Heart left ventricle (tissue), 16 donors: ENCODE measurements at regions not wholly inside any gene's neighbourhood (a gene's known extent, or its start where the extent isn't known, plus 50 kb on each side); places are given as distances from the start of the nearest gene placed in this dataset.
A peak's percentile ranks its signal among the peaks of the same experiment; 100 is the strongest.

Experiments used
- ATAC-seq, 4 donors: fragments of 200-7000 bp; cut with Tn5 transposase; one replicate each; pipeline ENCODE4 v1.9.1; 2020 to 2022; ENCODE audit warnings: moderate library complexity in 4 of 4, mild to moderate bottlenecking in 3 of 4, moderate number of reproducible peaks in 1 of 4
- DNase-seq, 5 donors: peaks; one replicate each; pipeline ENCODE4 v3.0.0-alpha.2; 2020
- H3K27ac ChIP-seq, 12 donors: fragments of 200-600 bp; sonication (generic) in 4 of 12; one replicate each; pipeline versions ENCODE4 v1.5.0 to v1.8.0; 2016 to 2022; ENCODE audit warnings: mild to moderate bottlenecking in 2 of 12
- H3K27me3 ChIP-seq, 9 donors: fragments of 200-600 bp; sonication (generic) in 2 of 9; one replicate each; pipeline versions ENCODE4 v1.5.1 to v1.8.0; 2016 to 2022; ENCODE audit warnings: mild to moderate bottlenecking in 3 of 9
- H3K36me3 ChIP-seq, 9 donors: fragments of 200-600 bp; sonication (generic) in 2 of 9; one replicate each; pipeline versions ENCODE4 v1.5.0 to v1.8.0; 2018 to 2022; ENCODE audit warnings: mild to moderate bottlenecking in 2 of 9
- H3K4me1 ChIP-seq, 12 donors: fragments of 200-600 bp; sonication (generic) in 4 of 12; one replicate each; pipeline versions ENCODE4 v1.5.0 to v1.8.0; 2016 to 2022; ENCODE audit warnings: mild to moderate bottlenecking in 3 of 12
- H3K4me3 ChIP-seq, 12 donors: fragments of 200-600 bp; sonication (generic) in 4 of 12; one replicate each; pipeline versions ENCODE4 v1.5.0 to v1.8.0; 2017 to 2022; ENCODE audit warnings: mild to moderate bottlenecking in 9 of 12, moderate library complexity in 4 of 12
- H3K9me3 ChIP-seq, 12 donors: fragments of 200-600 bp; sonication (generic) in 4 of 12; one replicate each; pipeline versions ENCODE4 v1.5.0 to v1.8.0; 2016 to 2022; ENCODE audit warnings: mild to moderate bottlenecking in 1 of 12
- CTCF ChIP-seq, 12 donors: fragments of 200-600 bp; sonication (generic) in 4 of 12; IDR thresholded peaks; one replicate each; pipeline versions ENCODE4 v1.5.0 to v1.8.0; 2018 to 2022; ENCODE audit warnings: antibody characterized with exemption in 12 of 12, mild to moderate bottlenecking in 5 of 12
- POLR2A ChIP-seq, 2 donors: fragments of 450-650 bp; IDR thresholded peaks; one replicate each; pipeline ENCODE4 v1.6.1; 2017; ENCODE audit warnings: antibody characterized with exemption in 2 of 2, mild to moderate bottlenecking in 2 of 2, moderate library complexity in 2 of 2
- WGBS, 4 donors: extraction: QIAGEN DNeasy Blood & Tissue Kit in 2 of 4; methylation state at CpG; one replicate each; pipeline versions ENCODE4 v1.1.5 to v1.1.7; 2013 to 2018; 5-methylcytosine and 5-hydroxymethylcytosine counted together
- intact Hi-C, 10 donors: fragments of 100-400 bp; cut with DNase I; formaldehyde crosslinking; loops; one replicate each; pipeline versions ENCODE4 v1.11.1 to v1.14.2; 2022
- donor health status: ischemic (EF 13 %, LVEDD 7.1; RV severe dilation, severe dysfunction).
- donor health status: healthy with polysubstance abuse.
- donor health status: DM: no; HTN: yes; CAD: no.
- donor health status: DM: no; HTN: no; CAD: no.
- donor health status: ischemic (EF 25% LVEDD 6.9; RV normal size, moderate dysfunction).
- donor health status: ischemic (EF 25% LVEDD 5.7; RV mildly dilated, moderate dysfunction).
- donor health status: healthy.
- donor health status: DM: yes; HTN: yes; CAD: no.
- donor health status: ischemic (EF 35%, LVEDD 5.7; RV mildly dilated, moderate dysfunction).
- donor health status: nonischemic (EF 11% LVEDD 7.7; RV severe dilation, severe dysfunction).
- donor health status: DM: yes; HTN: yes; CAD: no.
- donor health status: PGD.
- donor health status: ischemic (EF 29% LVEDD 5.4; RV normal size, mild dysfunction).
- donor health status: nonischemic (EF 23%, LVEDD 6.1; RV moderate dilation, normal function).

GRCh38 chr6:126767711-126768110, 350.8 kb upstream of the RSPO3 start:
- H3K27me3 ChIP-seq, result no peaks in the 10 kb centered on the region
- H3K4me1 ChIP-seq, result no peaks in the 10 kb centered on the region
- no peak for DNase-seq
- H3K4me3 ChIP-seq, result no peak overlapping the region
- 66 to 80% (median 77%) methylated on average over 1 of the region's 1 CpG for WGBS, 4 donors
- TF ChIP-seq CTCF (IDR thresholded peaks at IDR 0.05), result no peak
- TF ChIP-seq POLR2A (IDR thresholded peaks at IDR 0.05), result no peak
- ATAC-seq, result no peak
- H3K36me3 ChIP-seq, result no peaks in the 10 kb centered on the region
- H3K9me3 ChIP-seq, result no peaks in the 10 kb centered on the region
- H3K27ac ChIP-seq, result no peak overlapping the region
- intact Hi-C loops, result no loop called here

- 41 to 51% (median 47%) methylated on average over 1 of the region's 1 CpG for WGBS, 4 donors
- no peaks in the 10 kb centered on the region for H3K27me3 ChIP-seq
- H3K36me3 ChIP-seq, result no peaks in the 10 kb centered on the region
- DNase-seq (no peak), ATAC-seq (no peak)
- H3K4me3 ChIP-seq, result no peak overlapping the region
- H3K9me3 ChIP-seq, result no peaks in the 10 kb centered on the region
- H3K4me1 ChIP-seq, result peaks cover 0 to 4% (median 0%) of the 10 kb centered on the region in 12 donors
- TF ChIP-seq POLR2A (IDR thresholded peaks at IDR 0.05) (no peak), CTCF (IDR thresholded peaks at IDR 0.05) (no peak)
- intact Hi-C loops, result no loop called here
- H3K27ac ChIP-seq, result no peak overlapping the region
Observed at GRCh38 chr6:126770176-126770575, 348.3 kb upstream of the RSPO3 start.

- 9 to 13% (median 11%) methylated on average over 9 of the region's 9 CpGs for WGBS, 4 donors
- H3K27me3 ChIP-seq, result peaks cover 0 to 2% (median 0%) of the 10 kb centered on the region in 9 donors
- no peak for DNase-seq
- H3K9me3 ChIP-seq, result no peaks in the 10 kb centered on the region
- TF ChIP-seq POLR2A (IDR thresholded peaks at IDR 0.05), result no peak
- TF ChIP-seq CTCF (IDR thresholded peaks at IDR 0.05), result no peak
- no peaks in the 10 kb centered on the region for H3K36me3 ChIP-seq
- peaks cover 0 to 4% (median 0%) of the 10 kb centered on the region in 12 donors for H3K4me1 ChIP-seq
- H3K4me3 ChIP-seq, result no peak overlapping the region
- no peak overlapping the region for H3K27ac ChIP-seq
- ATAC-seq, result peak in 1 of 4 donors; percentile 73
- intact Hi-C loops, result no loop called here
Observed at GRCh38 chr6:126773112-126773805, 345.2 kb upstream of the RSPO3 start.

GRCh38 chr6:126779331-126779730, 339.1 kb upstream of the RSPO3 start:
- Histone ChIP-seq H3K27ac (no peak overlapping the region), H3K4me3 (no peak overlapping the region), H3K36me3 (no peaks in the 10 kb centered on the region), H3K9me3 (no peaks in the 10 kb centered on the region), H3K4me1 (no peaks in the 10 kb centered on the region), H3K27me3 (peaks cover 0 to 3% (median 0%) of the 10 kb centered on the region in 9 donors)
- 76 to 83% (median 78%) methylated on average over 3 of the region's 3 CpGs for WGBS, 4 donors
- ATAC-seq, result no peak
- TF ChIP-seq CTCF (IDR thresholded peaks at IDR 0.05), result no peak
- TF ChIP-seq POLR2A (IDR thresholded peaks at IDR 0.05), result no peak
- no peak for DNase-seq
- intact Hi-C loops, result no loop called here
